SK-N-MC (cell line): ENCODE measurements at regions not wholly inside any gene's neighbourhood (a gene's known extent, or its start where the extent isn't known, plus 50 kb on each side); places are given as distances from the start of the nearest gene placed in this dataset.

Experiments used
- DNase-seq: peaks from one replicate; pipeline ENCODE4 v3.0.0-alpha.2; 2011; ENCODE audit warnings: low read depth, low spot score
- H3K27ac ChIP-seq: fragments of 200-600 bp; sonication (generic); 2 replicates; pipeline ENCODE4 v1.5.1; 2016; ENCODE audit warnings: mixed run types
- H3K36me3 ChIP-seq: fragments of 200-600 bp; sonication (generic); 2 replicates; pipeline ENCODE4 v1.6.1; 2017; ENCODE audit warnings: antibody characterized with exemption, low read length, mixed read lengths; ENCODE audit not compliant: insufficient read depth
- H3K4me3 ChIP-seq: fragments of 200-600 bp; sonication (generic); 2 replicates; pipeline ENCODE4 v1.5.1; 2016
- H3K9ac ChIP-seq: fragments of 200-600 bp; sonication (generic); 2 replicates; pipeline ENCODE4 v1.8.0; 2017; ENCODE audit warnings: mixed run types, mixed read lengths; ENCODE audit not compliant: insufficient read length
- H3K9me3 ChIP-seq: fragments of 200-600 bp; sonication (generic); 2 replicates; pipeline ENCODE4 v1.6.1; 2017; ENCODE audit warnings: low read depth, mild to moderate bottlenecking, antibody characterized with exemption, low read length, moderate library complexity, mixed read lengths
- EZH2 ChIP-seq: fragments of 200-600 bp; sonication (generic); IDR thresholded peaks from one replicate; pipeline ENCODE4 v1.6.1; 2017; ENCODE audit warnings: antibody characterized with exemption
- FOXP2 ChIP-seq: optimal IDR thresholded peaks from 2 replicates; pipeline ENCODE3; 2011; ENCODE audit warnings: mild to moderate bottlenecking, moderate library complexity; ENCODE audit not compliant: insufficient read depth; ENCODE audit errors: extremely low read length, control extremely low read depth
- POLR2AphosphoS5 ChIP-seq: IDR thresholded peaks from 2 replicates; pipeline ENCODE4 v1.6.1; 2012; ENCODE audit warnings: mild to moderate bottlenecking, low read depth, low read length, borderline replicate concordance

DNA sequence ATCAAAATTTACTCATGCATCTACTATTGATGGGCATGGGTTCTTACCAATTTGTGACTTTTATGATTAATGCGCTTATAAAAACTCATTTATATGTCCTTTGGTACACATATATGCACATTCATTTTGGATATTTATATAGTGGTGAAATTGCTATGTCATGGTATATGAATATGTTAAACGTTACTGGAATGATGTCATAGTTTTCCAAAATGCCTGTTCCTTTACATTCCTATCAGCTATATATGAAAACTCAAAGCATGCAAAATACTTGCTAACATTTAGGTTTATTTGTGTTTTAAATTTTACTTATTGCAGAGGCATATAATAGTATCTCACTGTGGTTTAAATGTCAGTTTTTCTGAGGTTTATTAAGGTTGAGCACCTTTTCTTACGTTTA lies 1403.1 kb downstream of the HACE1 start:
- TF ChIP-seq FOXP2 (no peak), POLR2AphosphoS5 (no peak), EZH2 (no peak)

GRCh38 chr6:103455275-103455674 lies 1404.4 kb downstream of the HACE1 start:
- H3K27ac ChIP-seq: no peak overlapping the region
- TF ChIP-seq POLR2AphosphoS5 (no peak), EZH2 (no peak), FOXP2 (no peak)
- no peaks in the 10 kb centered on the region for H3K9me3 ChIP-seq
- H3K4me3 ChIP-seq: no peak overlapping the region
- no peak for DNase-seq
- H3K9ac ChIP-seq: no peak overlapping the region
- H3K36me3 ChIP-seq: no peaks in the 10 kb centered on the region

More for the DNA sequence above, 1403.1 kb downstream of the HACE1 start:
- no peak overlapping the region for H3K27ac ChIP-seq
- DNase-seq: no peak
- H3K4me3 ChIP-seq: no peak overlapping the region
- no peaks in the 10 kb centered on the region for H3K36me3 ChIP-seq
- no peak overlapping the region for H3K9ac ChIP-seq
- H3K9me3 ChIP-seq: no peaks in the 10 kb centered on the region

- H3K36me3 ChIP-seq: no peaks in the 10 kb centered on the region
- H3K9ac ChIP-seq: no peak overlapping the region
- no peak overlapping the region for H3K4me3 ChIP-seq
- DNase-seq: no peak
- no peak overlapping the region for H3K27ac ChIP-seq
- no peaks in the 10 kb centered on the region for H3K9me3 ChIP-seq
- TF ChIP-seq EZH2 (no peak), POLR2AphosphoS5 (no peak), FOXP2 (no peak)
These were observed 1450.2 kb downstream of the HACE1 start for GRCh38 chr6:103409475-103409874.

DNA sequence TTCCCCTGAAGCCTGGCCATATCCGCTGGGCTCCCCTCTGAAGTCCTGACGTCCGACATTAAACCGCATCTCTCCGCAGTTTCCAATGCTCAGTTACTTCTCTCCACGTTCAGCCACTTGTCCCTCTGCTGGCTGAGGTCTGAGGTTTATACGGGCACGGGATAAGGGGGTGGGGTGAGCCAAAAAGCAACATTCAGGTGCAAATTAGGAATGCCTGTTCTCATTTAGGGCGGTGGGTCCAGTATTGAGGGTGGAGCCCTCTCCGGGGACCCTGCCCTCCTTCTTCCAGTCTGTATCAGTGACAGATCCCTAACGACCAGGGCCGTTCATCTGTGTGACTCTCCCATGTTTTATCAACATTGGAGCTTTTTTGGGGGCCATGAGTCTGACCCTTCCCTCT lies 1454.4 kb downstream of the HACE1 start:
- no peak for DNase-seq
- TF ChIP-seq EZH2 (no peak), FOXP2 (no peak), POLR2AphosphoS5 (no peak)
- Histone ChIP-seq H3K4me3 (no peak overlapping the region), H3K36me3 (no peaks in the 10 kb centered on the region), H3K27ac (no peak overlapping the region), H3K9ac (no peak overlapping the region), H3K9me3 (no peaks in the 10 kb centered on the region)

DNA sequence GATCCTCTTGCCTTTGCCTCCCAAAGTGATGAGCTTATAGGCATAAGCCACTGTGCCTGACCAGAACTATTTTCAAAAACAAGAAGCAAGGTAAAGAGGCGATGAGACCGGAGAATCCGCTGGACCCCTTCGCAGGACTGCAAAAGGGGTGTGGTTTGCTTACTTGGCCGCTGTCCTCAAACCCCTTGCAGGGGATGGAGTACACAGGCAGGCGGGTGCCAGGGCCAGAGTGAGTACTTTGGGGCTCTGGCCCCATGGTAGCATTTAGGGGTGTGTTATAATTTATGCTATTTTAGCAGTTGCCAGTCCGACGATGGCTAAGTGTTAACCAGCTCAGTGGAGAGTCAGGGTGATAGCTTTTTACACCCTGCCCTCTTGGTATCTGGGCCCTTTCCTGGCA lies 1454.9 kb downstream of the HACE1 start:
- H3K9ac ChIP-seq: no peak overlapping the region
- H3K36me3 ChIP-seq: no peaks in the 10 kb centered on the region
- DNase-seq: no peak
- no peak overlapping the region for H3K4me3 ChIP-seq
- H3K27ac ChIP-seq: no peak overlapping the region
- TF ChIP-seq FOXP2 (no peak), EZH2 (no peak), POLR2AphosphoS5 (no peak)
- 0 out of 2 replicates have a peak, but pooled peaks cover under 1% of the 10 kb centered on the region for H3K9me3 ChIP-seq

DNA sequence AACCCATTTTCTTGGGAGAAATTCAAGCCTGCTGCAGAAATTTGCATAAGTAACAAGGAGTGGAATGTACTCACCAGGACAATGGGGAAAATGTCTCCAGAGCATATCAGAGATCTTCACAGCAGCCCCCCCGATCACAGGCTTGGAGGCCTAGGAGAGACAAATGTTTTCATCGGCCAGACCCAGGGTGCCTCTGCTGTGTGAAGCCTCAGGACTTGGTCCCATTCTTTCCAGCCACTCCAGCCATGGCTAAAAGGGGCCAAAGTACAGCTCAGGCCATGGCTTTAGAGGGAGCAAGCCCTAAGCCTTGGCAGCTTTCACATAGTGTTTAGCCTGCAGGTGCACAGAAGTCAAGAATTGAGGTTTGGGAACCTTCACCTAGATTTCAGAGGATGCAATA lies 1463.0 kb downstream of the HACE1 start:
- Histone ChIP-seq H3K4me3 (no peak overlapping the region), H3K9ac (no peak overlapping the region), H3K9me3 (0 out of 2 replicates have a peak, but pooled peaks cover 3% of the 10 kb centered on the region), H3K27ac (no peak overlapping the region), H3K36me3 (no peaks in the 10 kb centered on the region)
- TF ChIP-seq EZH2 (no peak), POLR2AphosphoS5 (no peak), FOXP2 (no peak)
- no peak for DNase-seq

DNA sequence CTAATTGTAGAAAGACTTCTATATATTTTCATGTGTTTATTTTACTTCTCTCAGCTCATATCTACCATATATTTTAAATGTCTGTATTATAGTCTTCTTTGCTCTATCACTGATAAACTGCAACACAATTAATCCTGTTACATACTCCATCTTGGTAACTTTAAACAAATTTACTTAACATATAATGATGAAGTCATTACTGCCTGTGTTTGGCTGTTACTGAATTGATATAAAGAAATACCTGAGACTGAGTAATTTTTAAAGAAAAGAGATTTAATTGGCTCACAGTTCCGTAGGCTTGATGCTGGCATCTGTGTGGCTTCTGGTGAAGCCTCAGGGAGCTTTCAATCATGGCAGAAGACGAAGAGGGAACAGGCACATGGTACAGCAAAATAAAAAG lies 1480.4 kb downstream of the HACE1 start:
- no peak for DNase-seq
- Histone ChIP-seq H3K36me3 (no peaks in the 10 kb centered on the region), H3K9me3 (no peaks in the 10 kb centered on the region), H3K4me3 (no peak overlapping the region), H3K9ac (no peak overlapping the region), H3K27ac (no peak overlapping the region)
- TF ChIP-seq POLR2AphosphoS5 (no peak), FOXP2 (no peak), EZH2 (no peak)

DNA sequence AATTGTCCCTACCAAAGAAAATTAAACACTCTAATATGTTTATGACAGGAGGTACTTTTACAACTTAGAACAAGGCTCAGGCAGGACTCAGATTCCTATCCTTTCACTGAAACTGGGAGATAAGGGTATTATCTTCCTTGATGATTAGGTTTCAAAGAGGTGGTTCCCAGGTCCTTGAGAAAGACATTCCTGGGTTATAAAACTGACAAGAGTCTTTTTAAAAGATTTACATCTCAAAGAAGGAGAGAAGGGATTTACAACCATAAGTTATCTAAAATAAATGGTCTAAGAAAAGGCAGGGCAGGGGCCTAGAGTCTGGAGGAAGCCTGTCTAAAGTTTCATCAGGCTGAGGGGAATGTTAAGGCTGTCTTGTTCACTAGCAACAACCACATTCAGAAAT lies 1492.5 kb downstream of the HACE1 start:
- Histone ChIP-seq H3K27ac (no peak overlapping the region), H3K4me3 (no peak overlapping the region), H3K9ac (no peak overlapping the region), H3K36me3 (no peaks in the 10 kb centered on the region), H3K9me3 (no peaks in the 10 kb centered on the region)
- DNase-seq: no peak
- TF ChIP-seq EZH2: no peak
- TF ChIP-seq POLR2AphosphoS5: no peak
- TF ChIP-seq FOXP2: no peak

DNA sequence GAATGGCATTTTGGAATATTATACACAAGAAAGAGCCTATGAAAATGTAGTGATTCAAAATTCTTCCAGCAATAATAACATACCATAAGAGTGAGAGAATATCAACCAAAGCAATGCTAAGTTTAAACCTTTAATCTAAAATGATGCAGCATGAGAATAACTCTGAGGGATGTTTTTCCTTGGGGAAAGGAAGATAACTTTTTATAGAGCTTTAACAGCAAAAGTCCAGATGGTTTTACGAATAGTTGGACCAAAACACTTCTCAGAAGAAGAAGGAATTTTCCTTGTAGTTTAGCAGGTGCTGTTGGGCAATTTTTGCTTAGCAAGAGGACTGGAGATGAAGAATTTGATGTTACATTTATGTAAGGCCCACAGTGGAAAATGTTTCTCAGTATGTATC lies 1503.2 kb downstream of the HACE1 start:
- TF ChIP-seq POLR2AphosphoS5 (no peak), FOXP2 (no peak), EZH2 (no peak)
- Histone ChIP-seq H3K36me3 (no peaks in the 10 kb centered on the region), H3K4me3 (no peak overlapping the region), H3K9me3 (peaks cover 3% of the 10 kb centered on the region; the same call in 1 of the 2 replicates), H3K9ac (no peak overlapping the region), H3K27ac (no peak overlapping the region)
- DNase-seq: no peak
